ENCODE measurements at regions not wholly inside any gene's neighbourhood (a gene's known extent, or its start where the extent isn't known, plus 50 kb on each side); places are given as distances from the start of the nearest gene placed in this dataset.

DNA sequence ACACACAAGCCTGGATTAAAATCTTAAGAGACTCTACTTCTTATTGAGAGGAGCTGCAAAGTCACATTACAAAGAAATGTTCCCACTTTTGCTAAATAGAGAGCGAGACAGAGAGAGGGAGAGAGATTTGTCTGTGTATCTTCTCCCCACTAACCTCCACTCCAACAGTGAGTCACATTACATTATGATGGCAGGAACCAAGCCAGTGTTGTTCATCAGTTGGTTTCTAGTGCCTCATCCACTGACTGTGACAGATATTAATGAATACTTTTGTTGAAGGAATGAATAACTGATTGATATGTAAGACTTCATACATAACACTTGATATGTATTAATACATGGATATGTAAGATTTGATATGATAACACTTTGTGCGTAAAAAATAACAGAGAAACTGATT is 258.2 kb upstream of the SORCS1 start:
- Histone ChIP-seq H4K8ac (replicated peaks; ENCODE audit: insufficient read length, low read depth, low read length) (no peak overlapping the region), H3T11ph (ENCODE audit: low read length) (no peak overlapping the region), H2BK12ac (ENCODE audit: insufficient read length, low read depth, low read length) (no peak overlapping the region), H4K5ac (ENCODE audit: insufficient read length, low read depth, low read length) (no peak overlapping the region), H3K9ac (ENCODE audit: extremely low read depth, insufficient read length, low read length) (no peak overlapping the region), H4K91ac (ENCODE audit: insufficient read length, low read depth, low read length) (no peak overlapping the region), H2BK120ac (ENCODE audit: low read depth, low read length, poor library complexity, severe bottlenecking) (no peak overlapping the region), H2AFZ (ENCODE audit: low read length) (no peak overlapping the region), H3K4ac (ENCODE audit: low read depth, low read length) (no peak overlapping the region), H3K27me3 (ENCODE audit: insufficient read depth, low read length) (no peaks in the 10 kb centered on the region), H2AK5ac (ENCODE audit: insufficient read length, low read length) (no peak overlapping the region), H2BK15ac (ENCODE audit: low read depth, low read length) (no peak overlapping the region), H3K9me3 (ENCODE audit: control insufficient read depth, low read depth, low read length) (no peaks in the 10 kb centered on the region), H2BK20ac (ENCODE audit: low read depth, low read length, poor library complexity, severe bottlenecking) (no peak overlapping the region), H3K56ac (ENCODE audit: insufficient read length, low read depth, low read length) (no peak overlapping the region), H3K23ac (ENCODE audit: insufficient read length, low read depth, low read length) (no peak overlapping the region), H3K18ac (ENCODE audit: insufficient read length, low read depth, low read length) (no peak overlapping the region), H2BK5ac (ENCODE audit: insufficient read length, low read length) (no peak overlapping the region), H3K14ac (ENCODE audit: insufficient read depth, low read length) (no peak overlapping the region), H3K27ac (ENCODE audit: insufficient read length, low read depth, low read length) (no peak overlapping the region), H3K23me2 (ENCODE audit: insufficient read length, low read depth, low read length, poor library complexity, severe bottlenecking) (no peaks in the 10 kb centered on the region), H3K79me1 (ENCODE audit: insufficient read depth, low read depth, low read length, poor library complexity, severe bottlenecking) (no peaks in the 10 kb centered on the region), H3K79me2 (ENCODE audit: insufficient read depth, low read length) (no peaks in the 10 kb centered on the region), H3K4me1 (ENCODE audit: insufficient read depth, low read length) (no peaks in the 10 kb centered on the region), H4K20me1 (ENCODE audit: control insufficient read depth, insufficient read depth, insufficient read length) (no peaks in the 10 kb centered on the region), H3K4me2 (ENCODE audit: insufficient read depth, insufficient read length, low read length) (no peak overlapping the region)
- TF ChIP-seq, protein P1, sequence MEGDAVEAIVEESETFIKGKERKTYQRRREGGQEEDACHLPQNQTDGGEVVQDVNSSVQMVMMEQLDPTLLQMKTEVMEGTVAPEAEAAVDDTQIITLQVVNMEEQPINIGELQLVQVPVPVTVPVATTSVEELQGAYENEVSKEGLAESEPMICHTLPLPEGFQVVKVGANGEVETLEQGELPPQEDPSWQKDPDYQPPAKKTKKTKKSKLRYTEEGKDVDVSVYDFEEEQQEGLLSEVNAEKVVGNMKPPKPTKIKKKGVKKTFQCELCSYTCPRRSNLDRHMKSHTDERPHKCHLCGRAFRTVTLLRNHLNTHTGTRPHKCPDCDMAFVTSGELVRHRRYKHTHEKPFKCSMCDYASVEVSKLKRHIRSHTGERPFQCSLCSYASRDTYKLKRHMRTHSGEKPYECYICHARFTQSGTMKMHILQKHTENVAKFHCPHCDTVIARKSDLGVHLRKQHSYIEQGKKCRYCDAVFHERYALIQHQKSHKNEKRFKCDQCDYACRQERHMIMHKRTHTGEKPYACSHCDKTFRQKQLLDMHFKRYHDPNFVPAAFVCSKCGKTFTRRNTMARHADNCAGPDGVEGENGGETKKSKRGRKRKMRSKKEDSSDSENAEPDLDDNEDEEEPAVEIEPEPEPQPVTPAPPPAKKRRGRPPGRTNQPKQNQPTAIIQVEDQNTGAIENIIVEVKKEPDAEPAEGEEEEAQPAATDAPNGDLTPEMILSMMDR (conservative IDR thresholded peaks at IDR 0.05) = no peak
- Mint-ChIP-seq H3K4me1 (peaks cover 8 to 14% of the 10 kb centered on the region in 2 experiments), H3K9me3 (no peaks in the 10 kb centered on the region), H3K27me3 (ENCODE audit: low read depth) (no peaks in the 10 kb centered on the region), H3K36me3 (ENCODE audit: insufficient read depth in 1 of 3, low read depth in 3 of 3) (no peaks in the 10 kb centered on the region), H3K27ac (no peak overlapping the region), H3K4me3 (no peak overlapping the region)
- DNase-seq = no peak
- WGBS (ENCODE audit: extremely low coverage, insufficient read length, low lambda C conversion rate) = no CpG with 5 or more reads among the region's 2 CpGs

All from H9 (cell line).